ENCODE measurements at regions not wholly inside any gene's neighbourhood (a gene's known extent, or its start where the extent isn't known, plus 50 kb on each side); places are given as distances from the start of the nearest gene placed in this dataset.

GRCh38 chr15:58260205-58260724 is 122.1 kb downstream of the AQP9 start:
- 51% methylated on average over 6 of the region's 6 CpGs for WGBS (ENCODE audit: insufficient coverage, insufficient replicate concordance, low lambda C conversion rate, missing lambda C conversion rate)

GRCh38 chr15:58260725-58261267 is 122.6 kb downstream of the AQP9 start:
- Histone ChIP-seq H3K27ac (ENCODE audit: control insufficient read depth, insufficient read depth) (no peak overlapping the region), H2AFZ (ENCODE audit: control insufficient read depth, low read depth, low read length) (no peak overlapping the region), H3K4me3 (no peak overlapping the region), H4K20me1 (ENCODE audit: control insufficient read depth, insufficient read depth) (no peaks in the 10 kb centered on the region), H3K9me3 (replicated peaks; ENCODE audit: control insufficient read depth, insufficient read depth, low read length) (no peaks in the 10 kb centered on the region), H3K4me1 (ENCODE audit: control insufficient read depth, insufficient read depth, low read length) (no peaks in the 10 kb centered on the region), H3K4me2 (ENCODE audit: control insufficient read depth, insufficient read depth) (no peak overlapping the region), H3K79me2 (ENCODE audit: control insufficient read depth, insufficient read depth, low read length) (no peaks in the 10 kb centered on the region), H3K9ac (ENCODE audit: control insufficient read depth, insufficient read depth, low read length) (no peak overlapping the region), H3K36me3 (ENCODE audit: control insufficient read depth in 2 of 2, insufficient read depth in 2 of 2, low read length in 1 of 2) (no peaks in the 10 kb centered on the region), H3K27me3 (replicated peaks in 1 of 2; ENCODE audit: control insufficient read depth in 2 of 2, insufficient read depth in 2 of 2, low read length in 1 of 2) (no peaks in the 10 kb centered on the region)
- FAIRE-seq = no peak
- 45% methylated on average over 2 of the region's 2 CpGs for WGBS (ENCODE audit: insufficient coverage, insufficient replicate concordance, low lambda C conversion rate, missing lambda C conversion rate)
- in situ Hi-C loops (cut with MboI) = no loop called here
- CTCF ChIA-PET = interaction anchor here (1.0 kb wide), 1 partner anchor 13 kb away, joined by 3 read pairs; no protein-coding TSS in a partner anchor
- no TSS peak for BruUV-seq (replicated peaks)
- no peak for DNase-seq (ENCODE audit: low read depth, low spot score)
- SMC1A ChIA-PET (ENCODE audit: uncharacterized antibody, unreplicated experiment) = no interaction called here
- intact Hi-C loops (cut with micrococcal nuclease; ENCODE audit: unreplicated experiment) = no loop called here
- POLR2A ChIA-PET = no interaction called here
- no peak for ATAC-seq
- RAD21 ChIA-PET (ENCODE audit: unreplicated experiment) = interaction anchor here (1.3 kb wide), 1 partner anchor 497 kb away, joined by 3 read pairs; no protein-coding TSS in a partner anchor
- TF ChIP-seq TCF7 (IDR thresholded peaks at IDR 0.05; ENCODE audit: borderline replicate concordance) (no peak), NFXL1 (IDR thresholded peaks at IDR 0.05; ENCODE audit: borderline replicate concordance) (no peak), RCOR1 (conservative IDR thresholded peaks at IDR 0.05; ENCODE audit: low read depth, low read length) (no peak), BHLHE40 (IDR thresholded peaks at IDR 0.05; ENCODE audit: borderline replicate concordance in 1 of 2, low read depth in 2 of 2, low read length in 1 of 2) (no peak), ATF3 (IDR thresholded peaks at IDR 0.05; ENCODE audit: borderline replicate concordance, extremely low read depth, low read depth, low read length) (no peak), CREB1 (IDR thresholded peaks at IDR 0.05; ENCODE audit: low read depth) (no peak), POLR2AphosphoS2 (IDR thresholded peaks at IDR 0.05; ENCODE audit: low read depth, low read length) (no peak), TARDBP (IDR thresholded peaks at IDR 0.05; ENCODE audit: borderline replicate concordance) (no peak), GATAD2B (conservative IDR thresholded peaks at IDR 0.05; ENCODE audit: low read depth) (no peak), ETV6 (conservative IDR thresholded peaks at IDR 0.05 in 1 of 2, IDR thresholded peaks at IDR 0.05 in 1 of 2; ENCODE audit: borderline replicate concordance in 1 of 2, low read depth in 1 of 2) (no peak), MYB (IDR thresholded peaks at IDR 0.05; ENCODE audit: borderline replicate concordance, low read depth, low read length) (no peak)

More at GRCh38 chr15:58260205-58260724, 122.1 kb downstream of the AQP9 start:
- ChIA-PET RAD21 (ENCODE audit: unreplicated experiment) (no interaction called here), POLR2A (no interaction called here), SMC1A (ENCODE audit: uncharacterized antibody, unreplicated experiment) (no interaction called here), CTCF (no interaction called here)
- no TSS peak for BruUV-seq (replicated peaks)
- no peak overlapping the region for H3K4me2 ChIP-seq (ENCODE audit: control insufficient read depth, insufficient read depth)
- H3K9ac ChIP-seq (ENCODE audit: control insufficient read depth, insufficient read depth, low read length) = no peak overlapping the region
- no peaks in the 10 kb centered on the region for H4K20me1 ChIP-seq (ENCODE audit: control insufficient read depth, insufficient read depth)
- H3K9me3 ChIP-seq (replicated peaks; ENCODE audit: control insufficient read depth, insufficient read depth, low read length) = no peaks in the 10 kb centered on the region; the same call in 2 of the 3 replicates
- in situ Hi-C loops (cut with MboI) = no loop called here
- no peak overlapping the region; the same call in 1 of the 2 replicates for H2AFZ ChIP-seq (ENCODE audit: control insufficient read depth, low read depth, low read length)
- H3K4me3 ChIP-seq = no peak overlapping the region
- no peaks in the 10 kb centered on the region for H3K4me1 ChIP-seq (ENCODE audit: control insufficient read depth, insufficient read depth, low read length)
- H3K27ac ChIP-seq (ENCODE audit: control insufficient read depth, insufficient read depth) = no peak overlapping the region
- H3K79me2 ChIP-seq (ENCODE audit: control insufficient read depth, insufficient read depth, low read length) = no peaks in the 10 kb centered on the region
- H3K27me3 ChIP-seq (replicated peaks in 1 of 2; ENCODE audit: control insufficient read depth in 2 of 2, insufficient read depth in 2 of 2, low read length in 1 of 2) = no peaks in the 10 kb centered on the region
- ATAC-seq (no peak), FAIRE-seq (no peak), DNase-seq (ENCODE audit: low read depth, low spot score) (no peak)
- intact Hi-C loops (cut with micrococcal nuclease; ENCODE audit: unreplicated experiment) = no loop called here
- no peaks in the 10 kb centered on the region for H3K36me3 ChIP-seq (ENCODE audit: control insufficient read depth in 2 of 2, insufficient read depth in 2 of 2, low read length in 1 of 2)
- TF ChIP-seq PAX8 (IDR thresholded peaks at IDR 0.05) (no peak), MYC (IDR thresholded peaks at IDR 0.05; ENCODE audit: insufficient read depth, insufficient read length, insufficient replicate concordance, low read length, severe bottlenecking) (no peak), KLF5 (IDR thresholded peaks at IDR 0.05; ENCODE audit: partially characterized antibody) (no peak), EGR1 (IDR thresholded peaks at IDR 0.05; ENCODE audit: borderline replicate concordance in 1 of 2, low read depth in 2 of 2, low read length in 2 of 2) (no peak), RAD21 (IDR thresholded peaks at IDR 0.05; ENCODE audit: insufficient read depth, low read depth, low read length) (no peak)
